HepG2 (cell line): ENCODE measurements at regions not wholly inside any gene's neighbourhood (a gene's known extent, or its start where the extent isn't known, plus 50 kb on each side); places are given as distances from the start of the nearest gene placed in this dataset.

Experiments used
- TCF12 ChIP-seq, 2 experiments: fragments of 450-650 bp in 1 of 2; sonication (generic) in 1 of 2; formaldehyde crosslinking in 1 of 2; IDR thresholded peaks; 2 replicates each; pipeline versions ENCODE4 v1.6.1 to v1.8.0; 2017 to 2022; ENCODE audit warnings: antibody characterized with exemption in 1 of 2, mild to moderate bottlenecking in 1 of 2, missing genetic modification reagents in 1 of 2, moderate library complexity in 1 of 2
- TF ChIP-seq, protein P1 (sequence below): IDR thresholded peaks from 2 replicates; pipeline ENCODE4 v1.6.1; 2016; ENCODE audit warnings: missing compliant biosample characterization, missing genetic modification reagents, borderline replicate concordance
- TF ChIP-seq, protein P2 (sequence below): sonication (generic); formaldehyde crosslinking; IDR thresholded peaks from 2 replicates; pipeline ENCODE4 v1.4.0; 2020; ENCODE audit warnings: missing genetic modification reagents
- TF ChIP-seq, protein P3 (sequence below): sonication (generic); formaldehyde crosslinking; IDR thresholded peaks from 2 replicates; pipeline ENCODE4 v1.4.0; 2020; ENCODE audit warnings: mild to moderate bottlenecking, missing genetic modification reagents

DNA sequence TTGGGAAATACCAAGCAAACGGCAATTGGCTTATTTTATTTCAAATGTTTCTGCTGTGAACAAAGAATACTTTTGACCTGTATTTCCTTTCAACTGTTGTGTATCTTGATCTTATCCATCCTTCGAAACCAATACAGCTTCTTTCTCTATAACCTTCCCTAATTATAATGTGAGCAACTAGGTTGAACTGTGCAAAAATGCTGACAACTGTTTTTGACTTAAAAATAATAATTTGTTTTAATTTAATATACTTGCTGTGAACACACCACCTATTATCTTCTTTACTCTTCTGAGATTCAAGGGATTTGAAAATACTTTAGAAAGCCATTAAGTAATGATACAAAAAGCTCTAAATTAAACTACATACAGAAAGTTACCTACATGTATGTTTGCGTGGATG lies 682.5 kb upstream of the CCDC179 start:
- TF ChIP-seq, protein P1, sequence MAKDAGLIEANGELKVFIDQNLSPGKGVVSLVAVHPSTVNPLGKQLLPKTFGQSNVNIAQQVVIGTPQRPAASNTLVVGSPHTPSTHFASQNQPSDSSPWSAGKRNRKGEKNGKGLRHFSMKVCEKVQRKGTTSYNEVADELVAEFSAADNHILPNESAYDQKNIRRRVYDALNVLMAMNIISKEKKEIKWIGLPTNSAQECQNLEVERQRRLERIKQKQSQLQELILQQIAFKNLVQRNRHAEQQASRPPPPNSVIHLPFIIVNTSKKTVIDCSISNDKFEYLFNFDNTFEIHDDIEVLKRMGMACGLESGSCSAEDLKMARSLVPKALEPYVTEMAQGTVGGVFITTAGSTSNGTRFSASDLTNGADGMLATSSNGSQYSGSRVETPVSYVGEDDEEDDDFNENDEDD (CRISPR knock-in tag): no peak
- TF ChIP-seq, protein P2, sequence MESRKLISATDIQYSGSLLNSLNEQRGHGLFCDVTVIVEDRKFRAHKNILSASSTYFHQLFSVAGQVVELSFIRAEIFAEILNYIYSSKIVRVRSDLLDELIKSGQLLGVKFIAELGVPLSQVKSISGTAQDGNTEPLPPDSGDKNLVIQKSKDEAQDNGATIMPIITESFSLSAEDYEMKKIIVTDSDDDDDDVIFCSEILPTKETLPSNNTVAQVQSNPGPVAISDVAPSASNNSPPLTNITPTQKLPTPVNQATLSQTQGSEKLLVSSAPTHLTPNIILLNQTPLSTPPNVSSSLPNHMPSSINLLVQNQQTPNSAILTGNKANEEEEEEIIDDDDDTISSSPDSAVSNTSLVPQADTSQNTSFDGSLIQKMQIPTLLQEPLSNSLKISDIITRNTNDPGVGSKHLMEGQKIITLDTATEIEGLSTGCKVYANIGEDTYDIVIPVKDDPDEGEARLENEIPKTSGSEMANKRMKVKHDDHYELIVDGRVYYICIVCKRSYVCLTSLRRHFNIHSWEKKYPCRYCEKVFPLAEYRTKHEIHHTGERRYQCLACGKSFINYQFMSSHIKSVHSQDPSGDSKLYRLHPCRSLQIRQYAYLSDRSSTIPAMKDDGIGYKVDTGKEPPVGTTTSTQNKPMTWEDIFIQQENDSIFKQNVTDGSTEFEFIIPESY (CRISPR knock-in tag): no peak
- TF ChIP-seq, protein P3, sequence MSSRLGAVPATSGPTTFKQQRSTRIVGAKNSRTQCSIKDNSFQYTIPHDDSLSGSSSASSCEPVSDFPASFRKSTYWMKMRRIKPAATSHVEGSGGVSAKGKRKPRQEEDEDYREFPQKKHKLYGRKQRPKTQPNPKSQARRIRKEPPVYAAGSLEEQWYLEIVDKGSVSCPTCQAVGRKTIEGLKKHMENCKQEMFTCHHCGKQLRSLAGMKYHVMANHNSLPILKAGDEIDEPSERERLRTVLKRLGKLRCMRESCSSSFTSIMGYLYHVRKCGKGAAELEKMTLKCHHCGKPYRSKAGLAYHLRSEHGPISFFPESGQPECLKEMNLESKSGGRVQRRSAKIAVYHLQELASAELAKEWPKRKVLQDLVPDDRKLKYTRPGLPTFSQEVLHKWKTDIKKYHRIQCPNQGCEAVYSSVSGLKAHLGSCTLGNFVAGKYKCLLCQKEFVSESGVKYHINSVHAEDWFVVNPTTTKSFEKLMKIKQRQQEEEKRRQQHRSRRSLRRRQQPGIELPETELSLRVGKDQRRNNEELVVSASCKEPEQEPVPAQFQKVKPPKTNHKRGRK (CRISPR knock-in tag): no peak
- TF ChIP-seq TCF12 (IDR thresholded peaks at IDR 0.05) (no peak), TCF12 (CRISPR knock-in tag; IDR thresholded peaks at IDR 0.05) (no peak)
